ENCODE measurements at regions not wholly inside any gene's neighbourhood (a gene's known extent, or its start where the extent isn't known, plus 50 kb on each side); places are given as distances from the start of the nearest gene placed in this dataset.

DNA sequence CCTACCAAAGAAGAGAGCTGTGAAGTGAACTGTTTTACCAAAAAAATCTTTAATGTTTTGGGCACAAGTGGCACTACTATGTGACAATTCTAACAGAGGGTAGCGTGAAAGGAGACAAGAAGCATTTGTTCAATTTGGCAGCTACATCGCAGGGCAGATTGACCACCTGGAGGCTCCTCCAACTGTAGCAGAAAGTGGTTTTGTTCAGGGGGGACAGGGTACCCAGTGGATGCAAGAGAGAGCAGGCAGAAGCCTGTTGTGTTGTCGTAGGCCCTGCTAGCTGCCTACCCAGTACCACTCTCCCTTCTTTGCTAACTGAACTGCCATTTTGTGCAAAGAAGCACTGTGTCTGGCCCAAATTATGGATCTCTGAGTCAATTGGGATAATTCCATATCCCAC is 54.8 kb upstream of the SYN2 start:
- H3K4me1 Mint-ChIP-seq (ENCODE audit: unreplicated experiment) = no peaks in the 10 kb centered on the region
- H3K27ac Mint-ChIP-seq (ENCODE audit: unreplicated experiment) = no peak overlapping the region
- peak; percentile 60 for DNase-seq (ENCODE audit: extremely low spot score, unreplicated experiment)
- no peaks in the 10 kb centered on the region for H3K9me3 Mint-ChIP-seq (ENCODE audit: unreplicated experiment)
- peaks cover 6% of the 10 kb centered on the region for H3K27me3 Mint-ChIP-seq (ENCODE audit: unreplicated experiment)
- TF ChIP-seq CTCF (IDR thresholded peaks at IDR 0.05) = no peak
- H3K4me3 Mint-ChIP-seq (ENCODE audit: unreplicated experiment) = no peak overlapping the region
- no peaks in the 10 kb centered on the region for H3K36me3 Mint-ChIP-seq (ENCODE audit: unreplicated experiment)

- H3K27ac Mint-ChIP-seq (ENCODE audit: unreplicated experiment) = no peak overlapping the region
- H3K4me3 Mint-ChIP-seq (ENCODE audit: unreplicated experiment) = no peak overlapping the region
- no peaks in the 10 kb centered on the region for H3K36me3 Mint-ChIP-seq (ENCODE audit: unreplicated experiment)
- peaks cover 4% of the 10 kb centered on the region for H3K27me3 Mint-ChIP-seq (ENCODE audit: unreplicated experiment)
- no peaks in the 10 kb centered on the region for H3K4me1 Mint-ChIP-seq (ENCODE audit: unreplicated experiment)
- no peaks in the 10 kb centered on the region for H3K9me3 Mint-ChIP-seq (ENCODE audit: unreplicated experiment)
- no peak for TF ChIP-seq CTCF (IDR thresholded peaks at IDR 0.05)
- DNase-seq (ENCODE audit: extremely low spot score, unreplicated experiment) = no peak
Measured at GRCh38 chr3:11950576-11950975, 53.6 kb upstream of the SYN2 start.

DNA sequence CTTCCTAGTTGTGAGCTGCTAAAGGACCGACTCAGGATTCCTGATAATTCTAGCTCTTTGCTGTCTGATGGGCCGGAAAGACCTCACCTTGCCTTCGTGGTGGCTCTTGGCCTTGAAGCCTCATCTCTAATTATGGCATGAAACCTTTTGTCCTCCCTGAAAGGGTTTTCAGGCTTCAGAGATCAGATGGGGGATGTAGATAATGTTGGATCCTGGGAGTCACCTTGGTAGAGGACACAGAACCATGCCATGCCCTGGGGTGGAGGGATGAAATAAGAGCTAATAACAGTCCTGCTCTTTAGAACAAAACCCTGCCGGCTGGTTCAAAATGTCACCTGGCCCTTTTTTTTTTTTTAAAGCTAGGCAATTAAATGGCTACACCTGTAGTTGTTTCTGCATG is 50.8 kb upstream of the SYN2 start:
- Mint-ChIP-seq H3K27me3 (ENCODE audit: unreplicated experiment) (peaks cover 4% of the 10 kb centered on the region), H3K9me3 (ENCODE audit: unreplicated experiment) (no peaks in the 10 kb centered on the region), H3K36me3 (ENCODE audit: unreplicated experiment) (no peaks in the 10 kb centered on the region), H3K4me3 (ENCODE audit: unreplicated experiment) (no peak overlapping the region), H3K27ac (ENCODE audit: unreplicated experiment) (no peak overlapping the region), H3K4me1 (ENCODE audit: unreplicated experiment) (no peaks in the 10 kb centered on the region)
- no peak for TF ChIP-seq CTCF (IDR thresholded peaks at IDR 0.05)
- peak; percentile 32 for DNase-seq (ENCODE audit: extremely low spot score, unreplicated experiment)

DNA sequence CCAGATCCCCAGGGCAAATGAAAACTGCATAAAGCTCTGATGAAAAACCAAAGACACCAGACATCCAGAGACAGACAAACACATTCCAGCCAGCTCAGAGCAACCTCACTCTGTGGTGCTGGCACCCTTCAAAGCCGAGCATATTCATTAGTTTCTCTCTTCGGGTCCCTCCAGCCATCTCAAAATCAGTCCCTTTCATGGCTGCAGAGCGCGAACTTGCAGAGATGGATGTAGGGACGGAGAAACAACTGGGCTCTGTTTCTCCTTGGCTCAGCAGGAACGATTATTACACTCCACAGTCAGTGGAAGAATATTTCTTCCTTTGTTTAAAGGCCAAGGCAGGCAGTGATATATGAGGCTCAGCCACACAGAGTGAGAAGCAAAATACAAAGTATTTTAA is 50.4 kb upstream of the SYN2 start:
- H3K4me1 Mint-ChIP-seq (ENCODE audit: unreplicated experiment) = no peaks in the 10 kb centered on the region
- no peaks in the 10 kb centered on the region for H3K36me3 Mint-ChIP-seq (ENCODE audit: unreplicated experiment)

DNA sequence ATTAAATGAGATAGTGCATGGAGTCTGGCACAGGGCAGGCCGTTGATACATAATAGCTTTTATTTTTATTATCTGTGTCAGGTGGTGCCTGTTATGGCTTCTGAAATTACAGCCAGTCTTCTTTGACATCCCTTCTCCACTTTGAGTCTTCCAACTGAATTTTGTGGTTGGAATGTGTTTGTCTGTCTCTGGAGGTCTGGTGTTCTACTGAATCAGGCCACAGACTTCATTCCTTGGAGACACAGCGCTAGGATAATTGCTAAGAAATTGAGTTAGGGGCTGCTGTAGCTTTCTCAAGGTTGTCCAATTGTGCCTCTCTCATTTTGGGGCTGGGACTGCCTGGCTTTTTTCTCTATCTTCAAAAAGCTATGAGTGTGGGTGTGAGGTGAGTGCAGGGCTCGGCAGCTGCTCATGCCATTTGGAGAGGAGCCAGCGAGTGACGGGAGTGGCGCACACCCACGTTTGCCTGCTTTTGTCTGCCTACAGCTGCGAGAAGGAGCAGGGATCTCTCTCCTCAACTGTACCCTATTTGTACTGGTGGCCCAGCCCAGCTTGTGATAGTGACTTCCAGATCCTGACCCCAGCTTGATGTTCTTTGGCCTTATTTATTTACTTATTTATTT is 49.8 kb upstream of the SYN2 start:
- H3K9me3 Mint-ChIP-seq (ENCODE audit: unreplicated experiment) = no peaks in the 10 kb centered on the region
- no peaks in the 10 kb centered on the region for H3K4me1 Mint-ChIP-seq (ENCODE audit: unreplicated experiment)
- no peak overlapping the region for H3K27ac Mint-ChIP-seq (ENCODE audit: unreplicated experiment)
- H3K27me3 Mint-ChIP-seq (ENCODE audit: unreplicated experiment) = peaks cover 4% of the 10 kb centered on the region
- no peak overlapping the region for H3K4me3 Mint-ChIP-seq (ENCODE audit: unreplicated experiment)
- no peak for DNase-seq (ENCODE audit: extremely low spot score, unreplicated experiment)
- TF ChIP-seq CTCF (IDR thresholded peaks at IDR 0.05) = no peak
- H3K36me3 Mint-ChIP-seq (ENCODE audit: unreplicated experiment) = no peaks in the 10 kb centered on the region

More for the DNA sequence above, 50.4 kb upstream of the SYN2 start:
- Mint-ChIP-seq H3K27me3 (ENCODE audit: unreplicated experiment) (peaks cover 4% of the 10 kb centered on the region), H3K4me3 (ENCODE audit: unreplicated experiment) (no peak overlapping the region), H3K27ac (ENCODE audit: unreplicated experiment) (no peak overlapping the region), H3K9me3 (ENCODE audit: unreplicated experiment) (no peaks in the 10 kb centered on the region)
- no peak for TF ChIP-seq CTCF (IDR thresholded peaks at IDR 0.05)
- peak; percentile 54 for DNase-seq (ENCODE audit: extremely low spot score, unreplicated experiment)

All from osteocyte (in vitro differentiated cells).